ENCODE measurements at regions not wholly inside any gene's neighbourhood (a gene's known extent, or its start where the extent isn't known, plus 50 kb on each side); places are given as distances from the start of the nearest gene placed in this dataset.

DNA sequence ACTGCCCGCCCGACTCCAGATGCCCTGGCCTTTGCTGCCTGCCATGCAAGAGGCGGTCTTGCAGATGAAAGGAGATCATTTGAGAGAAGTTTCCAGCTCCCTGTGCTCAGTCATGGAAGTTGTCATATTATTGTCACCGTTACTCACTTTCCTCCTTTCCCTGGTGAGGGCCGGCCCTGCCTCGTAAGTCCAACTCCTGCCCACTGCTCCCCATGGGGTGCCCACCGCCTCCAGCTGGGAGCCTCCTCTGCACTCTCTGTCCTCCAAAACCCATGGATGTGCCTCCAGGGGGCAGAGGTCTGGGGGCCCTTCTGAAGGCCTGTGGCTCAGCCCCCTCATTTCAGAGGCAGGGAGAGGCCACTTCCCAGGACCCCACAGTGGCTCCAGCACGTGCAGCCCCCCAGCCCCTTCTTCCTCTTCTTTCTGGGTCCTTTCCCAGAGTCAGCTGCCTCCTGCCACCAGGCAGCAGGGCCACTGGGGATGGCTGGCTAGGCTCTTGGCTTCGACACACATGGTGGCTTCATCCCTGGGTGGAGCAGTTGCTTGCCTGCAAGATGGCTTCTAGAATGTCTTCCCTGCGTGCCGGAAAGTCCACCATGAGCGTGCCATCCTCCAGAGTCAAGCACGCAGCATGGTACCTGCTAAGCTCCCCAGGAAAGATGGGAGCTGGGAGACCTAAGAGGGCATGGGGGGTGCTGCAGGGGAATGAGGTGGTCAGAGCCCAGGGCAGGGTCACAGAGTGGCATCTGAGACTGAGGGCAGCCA lies 97.9 kb upstream of the RUNX3 start:
- TF ChIP-seq, protein P1, sequence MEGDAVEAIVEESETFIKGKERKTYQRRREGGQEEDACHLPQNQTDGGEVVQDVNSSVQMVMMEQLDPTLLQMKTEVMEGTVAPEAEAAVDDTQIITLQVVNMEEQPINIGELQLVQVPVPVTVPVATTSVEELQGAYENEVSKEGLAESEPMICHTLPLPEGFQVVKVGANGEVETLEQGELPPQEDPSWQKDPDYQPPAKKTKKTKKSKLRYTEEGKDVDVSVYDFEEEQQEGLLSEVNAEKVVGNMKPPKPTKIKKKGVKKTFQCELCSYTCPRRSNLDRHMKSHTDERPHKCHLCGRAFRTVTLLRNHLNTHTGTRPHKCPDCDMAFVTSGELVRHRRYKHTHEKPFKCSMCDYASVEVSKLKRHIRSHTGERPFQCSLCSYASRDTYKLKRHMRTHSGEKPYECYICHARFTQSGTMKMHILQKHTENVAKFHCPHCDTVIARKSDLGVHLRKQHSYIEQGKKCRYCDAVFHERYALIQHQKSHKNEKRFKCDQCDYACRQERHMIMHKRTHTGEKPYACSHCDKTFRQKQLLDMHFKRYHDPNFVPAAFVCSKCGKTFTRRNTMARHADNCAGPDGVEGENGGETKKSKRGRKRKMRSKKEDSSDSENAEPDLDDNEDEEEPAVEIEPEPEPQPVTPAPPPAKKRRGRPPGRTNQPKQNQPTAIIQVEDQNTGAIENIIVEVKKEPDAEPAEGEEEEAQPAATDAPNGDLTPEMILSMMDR (conservative IDR thresholded peaks at IDR 0.05 in 1 of 2, IDR thresholded peaks at IDR 0.05 in 1 of 2; ENCODE audit: low read depth in 1 of 2, low read length in 2 of 2) = no peak
- no peak for TF ChIP-seq EZH2 (IDR thresholded peaks at IDR 0.05; ENCODE audit: low read length, missing control alignments)
